ENCODE measurements at regions not wholly inside any gene's neighbourhood (a gene's known extent, or its start where the extent isn't known, plus 50 kb on each side); places are given as distances from the start of the nearest gene placed in this dataset.
A peak's percentile ranks its signal among the peaks of the same experiment; 100 is the strongest.

DNA sequence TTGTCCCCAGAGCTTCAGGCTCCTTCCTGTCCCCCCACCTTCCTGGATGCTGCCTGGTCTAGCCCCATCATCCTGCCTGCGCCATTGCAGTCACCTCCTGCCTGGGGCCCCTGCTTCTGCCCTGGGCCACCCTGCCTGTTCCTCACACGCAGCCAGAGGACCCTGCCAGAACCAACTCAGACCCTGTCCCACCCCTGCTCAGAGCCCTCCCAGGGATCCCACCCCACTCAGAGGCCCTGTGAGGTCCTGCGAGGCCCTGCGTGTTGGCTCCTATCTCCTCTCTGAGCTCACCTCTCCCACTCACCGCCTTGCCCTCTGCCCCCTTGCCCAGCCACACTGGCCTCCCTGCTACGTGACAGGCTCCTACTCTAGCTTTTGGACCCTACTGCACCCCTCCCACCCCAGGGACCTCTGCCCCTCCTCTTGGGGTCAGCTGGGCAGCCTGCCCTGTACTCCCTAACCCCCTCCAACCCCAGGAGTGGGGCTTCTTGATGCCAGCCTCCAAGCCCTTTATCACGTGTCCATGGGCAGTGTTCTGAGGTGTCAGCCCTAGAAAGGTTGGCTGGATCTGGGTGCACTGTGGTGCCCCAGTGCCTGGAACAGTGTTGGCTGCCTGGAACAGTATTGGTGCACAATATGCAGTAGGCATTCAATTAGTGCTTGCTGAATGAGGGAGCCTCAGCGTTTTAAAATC is 68.3 kb downstream of the CEBPB start:
- no peak for DNase-seq

DNA sequence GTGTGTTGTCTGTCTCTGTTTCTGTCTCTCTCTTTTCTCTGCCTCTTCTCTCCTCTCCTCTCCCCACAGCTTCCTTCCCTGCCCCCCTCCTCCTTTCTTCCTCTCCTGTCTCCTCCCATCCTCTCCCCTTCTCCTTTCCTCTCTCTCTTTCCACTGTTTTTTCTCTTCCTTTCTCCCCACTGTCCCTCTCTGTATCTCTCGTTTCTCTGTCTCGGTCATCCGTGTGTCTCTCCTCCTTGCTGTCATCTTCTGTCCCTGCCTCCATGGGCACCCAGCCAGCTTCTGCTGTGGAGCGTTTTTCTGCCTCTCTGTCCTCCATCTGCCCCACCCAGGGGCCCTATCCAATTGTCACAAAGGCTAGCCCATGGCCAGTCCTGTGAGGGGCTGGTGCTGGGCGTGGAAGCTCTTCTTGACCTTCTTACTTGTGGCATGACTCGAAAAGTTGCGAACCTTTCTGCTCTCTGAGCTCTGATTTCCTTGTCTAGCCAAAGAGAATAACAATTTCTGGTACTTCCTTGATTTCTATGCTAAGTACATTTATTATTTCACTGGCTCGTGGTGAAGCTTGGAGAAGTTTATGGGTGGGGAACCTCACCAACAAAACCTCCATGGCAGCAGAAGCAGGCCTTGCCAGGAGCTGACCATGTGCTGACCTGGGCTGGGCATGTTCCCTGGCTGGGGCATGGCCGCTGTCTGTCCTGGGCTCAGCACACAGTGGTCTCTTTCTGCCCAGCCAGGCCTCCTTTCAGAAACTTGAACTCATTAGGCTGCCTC is 69.3 kb downstream of the CEBPB start:
- DNase-seq: no peak

DNA sequence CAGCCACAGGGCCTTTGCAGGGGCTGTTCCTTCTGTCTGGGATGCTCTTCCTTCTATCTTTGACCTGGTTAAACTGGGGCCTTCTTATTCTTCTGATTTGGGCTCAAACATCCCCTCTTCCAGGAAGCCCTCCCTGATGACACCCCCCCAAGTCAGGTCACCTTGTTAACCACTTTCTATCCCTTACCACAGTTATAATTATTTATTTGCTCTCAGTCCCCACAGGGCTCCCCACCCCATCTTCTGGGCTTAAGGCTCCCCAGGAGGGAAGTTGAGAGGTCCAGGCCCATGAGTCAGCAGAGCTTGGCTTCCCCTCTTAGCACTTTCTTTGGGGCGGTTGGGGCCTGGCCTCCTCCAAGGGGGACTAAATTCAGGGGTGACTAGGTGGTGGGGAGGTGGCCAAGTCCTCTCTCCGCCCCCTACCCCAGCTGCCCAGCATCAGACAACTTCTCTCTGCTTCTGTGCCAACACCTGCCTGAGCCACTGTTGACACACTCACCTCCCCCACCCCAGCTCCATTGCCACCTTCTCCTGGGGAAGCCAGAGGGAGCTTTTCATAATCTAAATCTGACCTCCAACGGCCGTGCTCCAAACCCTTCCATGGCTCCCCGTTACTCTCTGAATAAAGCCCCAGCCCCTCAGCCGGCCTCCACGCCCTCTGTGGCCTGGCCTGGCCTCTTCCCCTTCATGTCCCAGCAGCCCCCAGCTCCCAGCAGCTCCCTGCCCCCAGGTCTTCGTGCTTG is 70.0 kb downstream of the CEBPB start:
- no peak for DNase-seq

DNA sequence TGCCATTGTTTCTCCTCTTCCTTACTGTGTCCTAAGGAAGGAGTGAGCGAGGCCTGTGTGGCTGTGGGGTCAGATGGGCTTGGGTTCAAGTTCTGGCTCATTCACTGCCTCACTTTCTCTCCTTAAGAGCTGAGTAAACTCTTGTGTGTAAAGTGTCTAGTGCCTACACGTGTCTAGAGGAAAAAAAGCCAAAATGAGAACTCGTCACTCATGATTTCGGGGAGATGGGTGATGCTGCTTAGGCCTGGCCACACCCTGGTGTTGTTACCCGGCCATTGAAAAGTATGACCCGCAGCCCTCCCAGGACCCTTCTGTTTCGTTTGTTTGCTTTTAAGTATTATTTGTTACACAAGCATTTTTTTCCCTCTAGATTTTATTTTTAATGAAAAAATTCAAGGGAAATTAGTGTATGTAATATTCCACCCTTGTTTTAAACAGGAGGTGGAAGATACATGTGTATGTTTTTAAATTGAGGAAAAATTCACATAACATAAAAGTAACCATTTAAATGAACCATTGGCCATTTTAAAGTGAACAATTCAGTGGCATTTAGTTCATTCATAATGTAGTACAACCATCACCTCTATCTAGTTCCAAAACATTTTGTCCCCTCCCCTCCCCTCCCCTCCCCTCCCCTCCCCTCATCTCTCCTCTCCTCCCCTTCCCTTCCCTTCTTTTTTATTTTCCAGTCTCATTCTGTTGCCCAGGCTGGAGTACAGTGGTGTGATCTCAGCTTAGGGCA is 71.0 kb downstream of the CEBPB start:
- no peak for DNase-seq

DNA sequence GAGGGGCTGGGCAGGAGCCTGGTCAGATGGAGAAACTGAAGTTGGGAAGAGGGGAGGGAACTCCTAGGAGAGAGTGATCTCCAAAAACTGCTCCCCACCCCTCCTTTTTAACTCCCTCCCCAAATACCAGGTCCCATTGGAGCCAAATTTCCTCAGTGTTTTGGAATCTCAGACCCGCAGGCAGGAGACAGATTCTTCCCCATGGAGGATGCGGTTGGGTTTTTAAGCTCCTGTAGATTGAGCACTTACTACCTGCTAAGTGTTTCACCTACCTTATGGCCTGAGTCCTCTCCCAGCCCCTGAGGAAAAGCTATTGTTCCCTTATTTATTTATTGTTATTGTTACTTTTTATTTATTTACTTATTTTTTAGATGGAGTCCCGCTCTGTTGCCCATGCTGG is 73.2 kb downstream of the CEBPB start:
- no peak for DNase-seq

DNA sequence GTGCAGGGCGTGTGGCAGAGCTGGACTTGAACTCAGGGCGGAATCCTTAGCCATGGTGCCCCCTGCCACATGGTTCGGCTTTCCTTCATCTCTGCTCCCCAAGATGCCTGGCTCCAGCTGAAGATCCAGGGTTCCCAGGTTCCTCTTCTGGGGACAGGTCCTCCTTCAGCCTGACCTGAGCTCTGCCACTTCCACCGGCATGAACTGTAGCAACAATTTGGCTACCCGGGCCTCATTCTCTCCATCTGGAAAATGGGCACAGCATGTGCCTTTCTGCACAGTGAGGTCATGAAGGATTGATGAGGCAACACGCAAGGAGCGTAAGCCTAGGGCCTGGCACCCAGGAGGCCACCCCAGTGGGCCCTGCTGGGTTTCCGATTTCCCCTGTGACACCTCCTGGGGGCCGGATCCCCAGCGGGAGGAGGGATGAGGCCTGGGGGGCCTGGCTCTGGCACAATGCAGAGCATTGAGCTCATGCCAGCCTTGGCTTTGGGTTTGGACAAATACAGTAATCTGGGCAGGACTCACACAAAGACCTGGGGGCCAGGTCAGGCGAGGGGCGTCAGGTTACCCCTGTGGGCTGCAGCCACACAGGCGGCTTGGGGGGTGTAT is 74.0 kb downstream of the CEBPB start:
- no peak for DNase-seq

DNA sequence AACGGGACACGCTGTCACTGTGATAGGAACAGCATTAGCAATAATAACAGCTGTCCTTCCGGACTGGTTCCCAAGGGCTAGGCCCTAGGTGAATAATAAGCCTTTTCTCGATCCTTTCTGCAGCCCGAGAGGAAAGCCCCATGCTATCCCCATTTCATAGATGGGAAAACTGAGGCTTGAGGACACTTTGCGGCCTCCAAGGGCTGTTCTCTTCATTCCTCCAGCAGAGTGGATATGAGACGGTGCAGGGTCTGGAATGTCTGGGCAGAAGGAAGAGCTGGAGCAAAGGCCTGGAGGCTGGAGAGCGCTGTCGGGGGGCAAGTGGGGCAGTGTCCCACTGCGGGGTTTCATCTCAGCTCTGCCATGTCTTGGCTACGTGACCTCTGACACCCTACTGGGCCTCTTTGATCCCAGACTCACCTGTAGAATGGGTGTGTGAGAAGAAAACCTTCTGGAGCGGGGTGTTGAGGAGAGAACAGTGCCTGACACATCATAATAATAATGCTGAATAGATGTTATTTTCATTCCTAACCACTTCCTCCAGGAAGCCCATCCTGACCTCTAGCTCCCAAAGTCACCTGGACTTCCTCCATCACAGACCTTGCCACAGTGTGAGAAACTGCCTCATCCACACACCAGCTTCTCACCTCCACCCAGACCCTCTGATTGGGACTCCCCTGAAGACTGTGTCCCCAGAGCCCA is 74.8 kb downstream of the CEBPB start:
- no peak for DNase-seq

DNA sequence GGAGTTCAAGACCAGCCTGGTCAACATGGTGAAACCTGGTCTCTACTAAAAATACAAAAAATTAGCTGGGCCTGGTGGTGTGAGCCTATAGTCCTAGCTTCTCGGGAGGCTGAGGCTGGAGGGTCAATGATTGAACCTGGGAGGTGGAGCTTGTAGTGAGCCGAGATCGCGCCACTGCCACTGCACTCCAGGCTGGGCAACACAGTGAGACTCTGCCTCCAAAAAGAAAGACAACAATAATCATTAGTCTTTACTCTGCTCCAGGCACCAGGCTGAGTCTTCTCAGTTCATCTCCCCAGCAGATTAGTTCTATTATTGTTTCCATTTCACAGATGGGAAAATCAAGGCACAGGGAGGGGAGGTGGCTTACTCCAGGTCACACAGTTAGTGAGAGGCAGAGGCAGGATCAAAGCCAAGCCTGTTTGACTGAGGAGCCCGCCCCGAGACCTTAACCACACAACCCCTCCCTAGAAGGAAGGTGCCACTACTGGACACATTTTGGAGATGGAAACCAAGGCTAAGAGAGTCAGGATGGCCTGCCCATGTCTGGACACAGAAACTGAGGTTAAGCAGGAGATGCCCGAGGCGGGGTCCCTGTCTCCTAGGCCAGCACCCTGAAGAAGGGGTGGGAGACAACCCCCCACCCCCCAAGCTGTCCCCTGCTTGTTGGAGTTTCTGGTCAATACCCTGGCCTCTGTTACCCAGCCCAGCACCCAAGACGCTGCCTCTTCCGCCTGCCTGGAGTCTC is 75.8 kb downstream of the CEBPB start:
- no peak for DNase-seq

DNA sequence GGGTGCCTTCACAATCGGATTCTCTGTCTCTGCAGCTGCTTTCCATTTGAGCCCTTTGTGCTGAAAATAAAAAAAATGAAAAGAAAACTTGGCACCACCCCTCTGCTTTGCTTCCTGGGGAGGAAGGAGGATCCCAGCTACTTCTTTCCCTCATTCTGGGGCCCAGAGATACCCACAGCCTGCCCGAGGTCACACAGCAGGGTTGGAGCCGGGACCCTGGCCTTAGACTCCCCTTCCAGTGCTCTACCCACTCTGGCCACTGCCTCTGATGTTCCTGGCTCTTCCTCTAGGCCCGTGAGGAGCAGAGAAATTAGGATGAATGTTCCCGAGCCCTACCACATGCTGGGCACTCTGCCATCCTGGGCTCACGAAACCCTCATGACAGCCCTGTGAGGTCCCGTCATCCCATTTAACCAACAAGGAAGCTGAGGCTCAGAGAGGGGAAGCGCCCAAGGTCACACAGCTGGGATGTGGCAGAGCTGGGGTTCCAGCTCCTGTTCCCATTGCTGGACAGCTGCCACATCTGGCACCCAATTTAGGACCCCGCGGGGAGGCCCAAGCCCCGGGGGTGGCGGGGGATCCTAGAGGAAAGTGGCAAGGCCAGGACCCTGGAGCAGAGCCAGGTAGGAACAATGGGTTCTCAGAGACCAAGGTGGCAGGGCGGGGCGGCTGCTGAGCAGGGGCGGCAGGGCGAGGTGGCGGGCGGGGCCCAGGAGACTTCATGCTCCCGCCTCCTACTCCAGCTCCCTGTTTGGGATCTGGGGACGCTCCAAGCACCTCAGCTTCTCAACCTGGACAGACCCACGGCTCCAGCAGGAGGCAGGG is 76.6 kb downstream of the CEBPB start:
- DNase-seq: no peak

DNA sequence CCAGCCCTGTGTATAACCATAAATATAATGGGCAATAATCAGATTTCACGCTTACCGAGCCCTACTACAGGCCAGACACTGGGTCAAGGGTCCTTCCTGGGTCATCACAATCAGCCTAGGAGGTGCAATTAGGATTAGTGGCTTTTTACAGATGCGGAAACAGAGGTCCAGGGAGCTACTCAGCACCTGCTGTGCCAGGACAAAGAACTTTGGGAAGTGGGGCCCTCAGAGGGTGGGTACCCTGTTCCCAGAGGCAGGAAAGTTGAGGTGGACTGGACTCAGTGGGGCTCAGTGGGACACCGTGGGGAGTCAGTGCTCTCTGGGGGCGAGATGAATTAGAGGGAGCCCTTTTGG is 77.2 kb downstream of the CEBPB start:
- no peak for DNase-seq

DNA sequence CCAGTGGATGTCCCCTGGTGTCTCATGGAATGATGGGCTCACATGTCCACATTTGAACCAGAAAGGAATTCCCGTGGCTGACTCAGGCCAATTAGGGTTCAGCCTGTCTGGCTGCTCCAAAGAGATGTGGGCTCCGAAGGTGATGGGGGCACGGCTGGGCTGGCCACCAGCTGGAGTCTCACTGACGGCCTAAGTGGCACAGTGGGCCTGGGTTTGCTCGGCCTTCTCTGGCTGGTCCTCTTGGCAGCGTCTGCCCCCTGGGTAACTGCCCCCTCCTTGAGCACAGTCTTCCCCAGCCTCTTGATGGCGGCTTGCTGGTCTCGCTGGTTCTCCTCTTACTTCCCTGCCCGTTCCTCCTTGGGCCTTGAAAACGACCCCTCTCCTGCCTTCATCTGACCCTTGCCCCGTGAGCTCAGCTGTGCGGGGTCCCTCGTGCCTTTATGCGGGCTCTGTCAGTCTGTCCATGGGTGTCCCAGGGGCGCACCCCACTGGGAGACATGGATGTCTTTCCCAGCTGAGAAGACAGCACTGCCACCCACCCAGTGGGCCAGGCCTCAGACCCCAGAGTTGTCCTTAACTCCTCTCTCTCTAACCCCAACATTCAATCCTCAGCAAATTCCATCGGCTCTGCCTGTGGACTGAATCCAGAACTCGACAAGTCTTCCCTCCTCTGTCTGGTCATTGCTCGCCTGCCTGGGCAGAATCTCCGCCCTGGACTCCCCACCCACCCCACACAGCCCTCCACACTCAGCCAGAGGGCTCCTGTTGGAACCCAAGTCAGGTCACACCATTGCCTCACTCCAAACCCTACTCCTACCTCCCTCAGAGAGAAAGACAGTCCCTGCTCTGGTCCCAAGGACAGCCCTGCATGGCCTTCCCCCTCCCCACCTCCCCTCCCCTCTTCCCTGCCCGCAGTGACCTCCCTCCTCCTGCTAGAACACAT is 78.7 kb downstream of the CEBPB start:
- no peak for DNase-seq

DNA sequence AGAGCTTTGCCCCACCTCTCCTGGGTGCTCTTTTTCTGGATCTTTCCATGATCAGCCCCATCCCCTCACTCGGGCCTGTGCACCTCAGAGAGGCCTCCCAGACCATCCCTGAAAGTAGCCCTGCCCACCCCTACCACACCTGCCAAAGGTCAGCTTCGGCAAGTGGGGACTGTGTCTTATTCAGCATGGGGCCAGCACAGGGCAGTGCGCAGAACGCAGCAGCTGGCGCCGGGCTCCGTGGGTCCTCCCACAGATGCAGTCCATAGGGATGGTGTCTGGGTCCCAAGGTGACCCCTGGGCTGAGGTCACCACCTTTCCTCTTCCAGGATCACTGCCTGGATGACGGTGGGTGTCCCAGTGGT is 79.4 kb downstream of the CEBPB start:
- no peak for DNase-seq

DNA sequence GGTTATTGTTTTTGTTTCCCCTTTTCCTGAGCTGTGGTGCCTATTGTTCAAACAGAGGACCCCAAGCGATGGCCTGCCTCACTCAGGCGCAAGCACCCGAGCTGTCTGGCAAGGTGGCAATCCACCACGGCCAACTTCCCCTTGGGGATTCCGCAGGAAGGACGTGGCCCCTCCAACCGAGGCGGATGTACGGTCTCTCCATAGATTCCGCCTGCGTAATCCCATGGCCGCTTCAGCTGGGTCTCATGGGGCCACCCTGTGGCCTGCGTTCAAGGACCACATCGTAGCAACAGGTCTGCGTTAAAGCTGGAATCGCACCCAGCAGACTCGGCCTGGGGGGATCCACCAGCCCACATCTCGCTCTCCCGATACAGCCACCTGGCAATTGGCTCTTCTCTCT is 79.9 kb downstream of the CEBPB start:
- DNase-seq: no peak

DNA sequence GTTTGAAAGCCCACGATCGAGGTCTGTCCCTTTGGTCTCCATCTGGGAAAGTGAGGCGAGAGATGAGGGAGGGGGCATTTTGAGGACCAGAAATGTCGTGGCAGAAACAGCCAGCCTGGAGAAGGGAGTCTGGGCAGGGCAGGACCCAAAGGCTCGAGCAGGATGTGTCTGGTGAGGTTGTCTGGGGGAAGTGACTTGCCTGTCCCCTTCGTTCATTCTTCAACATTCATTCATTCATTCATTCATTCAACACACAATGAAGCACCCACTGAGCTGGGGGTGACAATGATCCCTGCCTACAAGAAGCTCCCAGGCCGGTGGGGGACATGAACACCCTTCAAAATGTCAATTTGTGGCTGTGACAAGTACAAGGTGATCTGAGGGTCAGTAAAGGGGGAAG is 80.5 kb downstream of the CEBPB start:
- DNase-seq: no peak

DNA sequence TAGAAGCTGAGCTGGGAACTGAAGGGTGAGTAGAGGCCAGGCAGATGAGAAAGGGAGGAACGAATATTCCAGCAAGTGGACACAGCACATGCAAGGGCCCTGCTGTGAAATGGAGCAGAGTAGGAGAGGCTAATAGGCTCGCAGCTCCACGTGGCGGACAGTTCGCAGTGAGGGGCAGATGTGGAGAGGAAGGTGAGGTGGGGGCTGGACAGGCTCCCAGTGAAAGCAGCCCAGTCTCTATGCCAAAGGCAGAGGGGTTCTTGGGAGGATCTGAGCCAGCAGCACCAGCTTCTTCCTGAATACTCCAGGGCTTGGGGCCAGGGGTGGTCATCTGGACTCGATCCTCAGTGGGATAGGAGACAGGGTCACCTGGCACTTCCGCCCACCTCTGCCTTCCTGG is 81.0 kb downstream of the CEBPB start:
- DNase-seq: no peak

DNA sequence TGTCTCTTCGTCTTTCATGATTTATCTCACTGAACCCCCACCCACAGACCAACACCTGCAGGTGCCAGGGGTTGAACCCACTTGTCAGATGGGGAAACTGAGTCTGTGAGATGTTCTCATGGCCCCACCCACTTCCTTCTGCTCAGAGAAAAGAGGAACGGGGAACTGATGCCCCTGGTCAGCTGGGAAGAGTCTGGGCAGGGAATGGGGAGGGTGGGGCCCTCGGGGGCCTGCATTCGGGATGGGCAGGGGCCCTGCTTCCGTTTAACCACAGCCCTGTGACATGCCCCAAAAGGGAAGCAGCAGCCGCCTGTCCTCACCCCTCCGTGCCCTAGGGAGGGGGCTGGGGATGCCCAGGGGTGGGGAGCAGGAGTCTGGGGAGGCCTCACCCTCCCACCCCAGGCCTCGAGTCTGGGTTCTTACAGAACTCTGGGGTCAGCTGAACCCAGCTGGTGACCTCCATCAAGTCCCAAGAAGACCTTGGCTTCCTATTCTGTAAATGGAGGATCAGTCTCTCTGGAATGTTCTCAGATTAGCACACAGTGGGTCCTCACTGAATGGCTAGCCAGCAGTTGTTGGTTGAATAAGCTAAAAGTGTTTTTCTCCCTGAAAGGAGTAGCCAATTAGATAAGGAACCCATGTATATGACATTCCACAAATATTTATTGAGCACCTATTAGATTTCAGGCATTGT is 81.5 kb downstream of the CEBPB start:
- no peak for DNase-seq

DNA sequence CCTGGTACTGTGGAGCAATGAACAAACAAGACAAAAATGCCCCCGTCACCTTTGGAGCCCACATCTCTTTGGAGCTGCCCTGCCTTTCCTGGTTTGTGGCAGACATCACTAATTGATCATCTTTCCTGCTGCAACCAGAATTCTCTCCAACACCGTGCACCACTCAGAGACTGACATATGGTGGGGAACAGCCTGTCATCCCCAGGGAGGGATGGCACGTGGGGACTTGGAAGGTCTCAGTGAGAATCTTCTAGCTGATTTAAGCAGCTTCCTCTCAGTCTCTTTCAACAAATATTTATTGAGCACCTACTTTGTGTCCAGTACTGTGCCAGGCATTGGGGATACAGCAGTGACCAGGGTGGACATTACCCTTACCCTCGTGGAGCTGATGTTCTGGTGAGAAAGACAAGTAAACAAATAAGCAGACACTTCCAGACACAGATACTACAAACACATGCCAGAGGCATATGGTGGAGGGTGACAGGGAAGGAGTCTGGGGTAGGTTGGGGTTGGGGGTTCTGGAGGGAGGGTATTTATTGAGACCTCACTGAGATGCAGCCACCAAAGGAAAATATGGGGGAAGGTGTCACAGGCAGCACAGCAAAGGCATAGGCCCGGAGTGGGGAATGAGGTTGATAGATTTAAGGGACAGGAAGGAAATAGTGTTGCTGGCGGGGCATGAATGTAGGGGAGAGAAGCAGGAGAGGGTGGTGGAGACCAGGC is 82.3 kb downstream of the CEBPB start:
- peak; percentile 70 to 86 for DNase-seq

All from NCI-H524 (cell line).